ENCODE measurements at regions not wholly inside any gene's neighbourhood (a gene's known extent, or its start where the extent isn't known, plus 50 kb on each side); places are given as distances from the start of the nearest gene placed in this dataset.

GRCh38 chr7:10802526-10802925 is 171.1 kb upstream of the PHF14 start:
- TF ChIP-seq MYC (IDR thresholded peaks at IDR 0.05; ENCODE audit: low read depth, low read length), result no peak
- no peak for DNase-seq (ENCODE audit: low read depth)
- H3K4me3 ChIP-seq (ENCODE audit: low read depth, low read length), result no peak overlapping the region

GRCh38 chr7:10803720-10804119 is 170.0 kb upstream of the PHF14 start:
- no peak for TF ChIP-seq POLR2A (IDR thresholded peaks at IDR 0.05; ENCODE audit: extremely low read depth, insufficient read length)
- no peak for TF ChIP-seq MYC (IDR thresholded peaks at IDR 0.05; ENCODE audit: low read depth, low read length)
- TF ChIP-seq MAX (IDR thresholded peaks at IDR 0.05; ENCODE audit: low read depth, low read length), result no peak
- TF ChIP-seq CTCF (IDR thresholded peaks at IDR 0.05; ENCODE audit: low read depth, low read length), result no peak
- DNase-seq (ENCODE audit: low read depth), result no peak
- H3K4me3 ChIP-seq (ENCODE audit: low read depth, low read length), result no peak overlapping the region

- no peak overlapping the region for H3K4me3 ChIP-seq (ENCODE audit: low read depth, low read length)
- no peak for DNase-seq (ENCODE audit: low read depth)
- no peak for TF ChIP-seq CTCF (IDR thresholded peaks at IDR 0.05; ENCODE audit: low read depth, low read length)
- no peak for TF ChIP-seq POLR2A (IDR thresholded peaks at IDR 0.05; ENCODE audit: extremely low read depth, insufficient read length)
- no peak for TF ChIP-seq MAX (IDR thresholded peaks at IDR 0.05; ENCODE audit: low read depth, low read length)
- TF ChIP-seq MYC (IDR thresholded peaks at IDR 0.05; ENCODE audit: low read depth, low read length), result no peak
Observed at GRCh38 chr7:10804770-10805169, 168.9 kb upstream of the PHF14 start.

GRCh38 chr7:10815546-10815945 is 158.1 kb upstream of the PHF14 start:
- DNase-seq (ENCODE audit: low read depth), result no peak
- TF ChIP-seq POLR2A (IDR thresholded peaks at IDR 0.05; ENCODE audit: extremely low read depth, insufficient read length) (no peak), MAX (IDR thresholded peaks at IDR 0.05; ENCODE audit: low read depth, low read length) (no peak), CTCF (IDR thresholded peaks at IDR 0.05; ENCODE audit: low read depth, low read length) (no peak), MYC (IDR thresholded peaks at IDR 0.05; ENCODE audit: low read depth, low read length) (no peak)
- H3K4me3 ChIP-seq (ENCODE audit: low read depth, low read length), result no peak overlapping the region

- TF ChIP-seq POLR2A (IDR thresholded peaks at IDR 0.05; ENCODE audit: extremely low read depth, insufficient read length) (no peak), CTCF (IDR thresholded peaks at IDR 0.05; ENCODE audit: low read depth, low read length) (no peak), MAX (IDR thresholded peaks at IDR 0.05; ENCODE audit: low read depth, low read length) (no peak)
- DNase-seq (ENCODE audit: low read depth), result no peak
- H3K4me3 ChIP-seq (ENCODE audit: low read depth, low read length), result no peak overlapping the region
Observed at GRCh38 chr7:10821156-10821555, 152.5 kb upstream of the PHF14 start.

- no peak for TF ChIP-seq MYC (IDR thresholded peaks at IDR 0.05; ENCODE audit: low read depth, low read length)
- DNase-seq (ENCODE audit: low read depth), result peak; percentile 9
- H3K4me3 ChIP-seq (ENCODE audit: low read depth, low read length), result no peak overlapping the region
Observed at GRCh38 chr7:10824154-10824553, 149.5 kb upstream of the PHF14 start.

GRCh38 chr7:10838228-10838627 is 135.4 kb upstream of the PHF14 start:
- DNase-seq (ENCODE audit: low read depth), result no peak
- TF ChIP-seq POLR2A (IDR thresholded peaks at IDR 0.05; ENCODE audit: extremely low read depth, insufficient read length) (no peak), MAX (IDR thresholded peaks at IDR 0.05; ENCODE audit: low read depth, low read length) (no peak)
- H3K4me3 ChIP-seq (ENCODE audit: low read depth, low read length), result no peak overlapping the region

Data from NB4 (cell line).